Glomerular endothelial cell (primary cell): ENCODE measurements at regions not wholly inside any gene's neighbourhood (a gene's known extent, or its start where the extent isn't known, plus 50 kb on each side); places are given as distances from the start of the nearest gene placed in this dataset.

Source experiments
- DNase-seq: peaks from one replicate; pipeline ENCODE4 v3.0.0-alpha.2; 2011; ENCODE audit warnings: low read depth, low spot score; ENCODE audit errors: extremely low read depth

- DNase-seq: no peak
Measured at GRCh38 chr16:55954906-55955305, 79.7 kb upstream of the CES5A start.

- DNase-seq: no peak
Measured at GRCh38 chr16:55949518-55949917, 74.3 kb upstream of the CES5A start.

- DNase-seq: no peak
Measured at GRCh38 chr16:55948230-55948629, 73.1 kb upstream of the CES5A start.

- no peak for DNase-seq
Measured at GRCh38 chr16:55947366-55947765, 72.2 kb upstream of the CES5A start.

GRCh38 chr16:55944377-55944802, 69.2 kb upstream of the CES5A start:
- DNase-seq: peak; percentile 4

- DNase-seq: no peak
Measured at GRCh38 chr16:55943267-55943666, 68.1 kb upstream of the CES5A start.

GRCh38 chr16:55942821-55943220, 67.6 kb upstream of the CES5A start:
- no peak for DNase-seq

GRCh38 chr16:55941552-55941951, 66.4 kb upstream of the CES5A start:
- DNase-seq: no peak

GRCh38 chr16:55938126-55938525, 63.0 kb upstream of the CES5A start:
- DNase-seq: no peak

GRCh38 chr16:55933038-55933437, 57.9 kb upstream of the CES5A start:
- no peak for DNase-seq

- no peak for DNase-seq
Measured at GRCh38 chr16:55930036-55930435, 54.9 kb upstream of the CES5A start.

GRCh38 chr16:55929181-55929580, 54.0 kb upstream of the CES5A start:
- DNase-seq: no peak

- DNase-seq: no peak
Measured at GRCh38 chr16:55925242-55925641, 50.1 kb upstream of the CES5A start.
